ENCODE measurements at regions not wholly inside any gene's neighbourhood (a gene's known extent, or its start where the extent isn't known, plus 50 kb on each side); places are given as distances from the start of the nearest gene placed in this dataset.

DNA sequence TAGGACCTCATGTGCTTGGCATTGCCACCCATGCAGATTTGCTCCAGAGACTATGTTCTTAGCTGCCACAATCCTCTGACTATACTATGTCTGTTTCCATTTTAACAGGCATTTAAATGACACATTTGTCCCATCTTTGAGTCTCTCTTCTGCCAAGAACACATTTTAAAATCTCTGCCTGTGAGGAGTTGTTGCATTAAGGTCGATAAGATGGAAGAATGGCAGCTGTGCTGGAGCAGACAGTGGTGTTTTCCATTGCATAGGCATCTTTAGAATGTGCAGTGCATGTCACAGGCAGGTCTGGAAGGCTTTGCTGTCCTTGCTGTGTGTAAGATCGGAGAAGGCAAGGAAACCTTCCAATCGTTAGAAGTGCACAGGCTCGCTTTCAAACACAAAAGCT lies 70.9 kb upstream of the CELF2 start:
- TF ChIP-seq YY1 (IDR thresholded peaks at IDR 0.05; ENCODE audit: insufficient read depth, insufficient read length) (no peak), ZNF274 (IDR thresholded peaks at IDR 0.05; ENCODE audit: low read depth, low read length) (no peak), SUZ12 (IDR thresholded peaks at IDR 0.05; ENCODE audit: extremely low read depth, insufficient read depth, insufficient read length) (no peak)
